Activated CD4-positive, alpha-beta T cell treated with anti-CD3 and anti-CD28 coated beads, Interleukin-2, amount 50 U/mL, for 24 hours (primary cell): ENCODE measurements at regions not wholly inside any gene's neighbourhood (a gene's known extent, or its start where the extent isn't known, plus 50 kb on each side); places are given as distances from the start of the nearest gene placed in this dataset.
"Not testable (repeated sequence)": the region's sequence is repeated elsewhere in the genome, so short reads cannot be mapped to it uniquely, and the experiment has no call there.

Experiments
- DNase-seq, 2 donors: peaks; one replicate each; pipeline ENCODE4 v3.0.0-alpha.2; 2020; ENCODE audit warnings: low read depth in 1 of 2, low spot score in 1 of 2

DNA sequence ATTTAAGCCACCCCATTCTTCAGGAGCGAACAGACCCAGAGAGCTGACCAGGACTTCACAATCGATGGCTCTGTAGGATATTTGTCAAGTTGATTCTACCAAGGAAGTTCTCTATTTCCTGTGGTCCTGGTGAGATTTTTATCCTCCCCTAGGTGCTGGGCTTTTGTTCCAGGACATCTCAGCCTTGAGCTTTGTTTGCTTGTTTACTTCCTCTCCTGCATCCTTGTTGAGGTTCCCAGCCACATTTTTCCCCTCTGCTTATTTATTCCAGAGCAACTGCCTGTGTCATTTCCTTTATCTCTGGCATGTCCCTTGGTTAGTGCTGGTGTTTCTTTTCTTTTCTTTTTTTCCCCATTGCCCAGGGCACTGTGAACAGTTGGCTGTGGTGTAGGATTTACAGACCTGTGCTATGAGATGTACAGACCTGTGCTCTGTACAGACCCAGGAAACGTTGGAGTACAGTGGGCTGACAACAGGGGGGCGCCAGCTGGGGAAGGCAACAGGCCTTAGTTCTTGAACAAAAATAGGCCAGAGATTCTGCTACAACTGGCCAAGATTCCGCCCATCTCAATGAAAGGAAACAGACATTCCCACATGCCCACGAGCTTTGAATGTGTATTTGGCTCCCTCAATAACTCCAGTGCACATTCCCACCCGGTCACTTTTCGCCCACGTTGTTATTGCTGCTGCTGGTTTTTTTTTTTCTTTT, 235.9 kb upstream of the DDI1 start:
- no peak for DNase-seq

GRCh38 chr11:103803062-103803461, 233.4 kb upstream of the DDI1 start:
- DNase-seq: no peak

DNA sequence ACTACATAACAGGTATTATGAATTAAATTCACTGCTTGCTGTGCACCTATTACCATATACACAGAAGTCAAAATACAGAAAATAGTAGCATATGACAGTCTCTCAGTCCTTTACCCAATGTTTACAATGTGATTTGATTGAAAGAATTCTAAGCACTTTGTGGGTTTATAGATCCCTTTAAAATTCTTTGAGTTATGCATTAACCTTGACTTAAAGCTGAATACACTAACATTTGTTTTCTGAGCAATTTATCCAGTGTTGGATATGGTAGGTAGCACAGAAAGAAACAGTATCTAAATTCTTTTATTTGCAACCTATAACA, 230.8 kb upstream of the DDI1 start:
- no peak for DNase-seq

DNA sequence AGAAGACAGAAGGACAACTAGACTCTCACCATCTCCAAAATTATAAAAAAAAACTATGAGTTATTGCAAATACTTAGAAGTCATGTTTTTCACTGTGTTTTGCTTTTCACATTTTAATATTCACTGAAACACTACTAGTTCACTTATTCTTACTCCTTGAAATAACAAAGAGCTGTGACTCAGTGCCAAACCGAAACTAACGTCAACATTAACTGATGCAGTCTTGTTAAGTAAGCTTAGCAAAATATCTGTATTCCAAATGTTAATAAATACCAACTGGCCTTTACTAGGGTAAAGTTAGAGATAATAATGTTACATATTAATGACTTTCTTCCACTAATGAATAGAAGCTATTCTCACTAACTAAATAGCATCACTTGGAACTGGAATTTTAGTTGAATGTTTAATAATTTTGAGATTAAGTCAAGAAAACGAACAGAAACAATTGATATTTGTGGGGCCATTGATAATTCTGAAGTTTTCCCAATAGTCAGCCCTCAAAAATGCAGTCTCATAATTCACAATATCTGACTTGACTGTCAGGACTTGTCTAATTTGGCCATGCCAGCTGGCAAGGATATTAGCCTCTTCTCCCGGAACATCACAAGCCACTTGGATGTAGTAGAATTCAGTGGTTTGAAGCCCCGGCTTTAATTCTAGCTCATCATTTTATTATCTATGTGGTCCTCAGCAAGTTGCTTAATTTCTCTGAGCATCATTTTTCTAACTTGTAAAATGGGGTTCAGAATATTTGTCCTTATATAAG, 230.1 kb upstream of the DDI1 start:
- DNase-seq: no peak

DNA sequence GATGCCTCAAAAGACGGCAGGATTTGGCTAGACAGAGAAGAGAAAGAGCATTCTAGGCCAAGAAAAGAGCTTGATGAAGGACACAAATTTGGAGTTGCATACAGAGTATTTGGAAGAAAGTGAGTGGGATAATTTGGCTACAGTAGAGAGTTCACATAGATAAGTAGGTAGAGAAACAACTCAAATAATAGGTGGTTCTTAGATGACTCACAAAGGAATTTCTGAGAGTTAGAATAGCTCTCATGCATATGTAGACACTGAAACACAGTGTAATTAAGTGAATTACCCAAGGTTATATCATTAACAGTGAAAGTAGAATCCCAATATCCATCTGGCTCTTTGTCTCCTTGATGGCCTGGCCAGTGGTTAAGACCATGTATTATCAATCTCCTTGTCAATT, 228.6 kb upstream of the DDI1 start:
- DNase-seq: no peak

- DNase-seq: no peak
Observed at GRCh38 chr11:103808252-103808651, 228.2 kb upstream of the DDI1 start.

DNA sequence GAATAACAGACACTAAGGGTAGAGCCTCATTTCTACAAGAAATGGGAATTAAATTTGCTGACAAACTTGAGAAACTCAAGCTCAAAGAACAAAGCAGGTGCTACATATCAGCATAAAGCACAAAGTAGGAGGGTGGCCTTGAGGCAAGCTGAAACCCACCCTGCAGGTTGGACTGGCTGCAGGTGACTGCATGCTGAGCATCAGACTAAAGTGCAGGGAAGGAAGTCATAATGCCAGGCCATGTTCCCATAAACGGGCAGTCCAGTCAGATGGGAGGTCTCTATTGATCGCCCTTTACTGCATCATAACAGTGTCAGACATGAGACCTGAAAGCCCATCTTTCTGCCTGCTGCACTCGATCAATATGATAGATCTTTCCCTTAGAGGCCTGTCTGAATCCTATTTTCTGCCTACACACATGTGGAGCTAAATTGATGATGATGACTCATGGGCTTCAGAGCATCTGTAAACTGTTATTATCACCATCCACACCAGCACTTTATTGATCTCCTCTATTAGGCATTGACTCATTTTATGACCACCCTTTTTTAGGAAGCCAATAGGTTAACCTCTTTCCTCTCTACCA, 224.5 kb upstream of the DDI1 start:
- no peak for DNase-seq

DNA sequence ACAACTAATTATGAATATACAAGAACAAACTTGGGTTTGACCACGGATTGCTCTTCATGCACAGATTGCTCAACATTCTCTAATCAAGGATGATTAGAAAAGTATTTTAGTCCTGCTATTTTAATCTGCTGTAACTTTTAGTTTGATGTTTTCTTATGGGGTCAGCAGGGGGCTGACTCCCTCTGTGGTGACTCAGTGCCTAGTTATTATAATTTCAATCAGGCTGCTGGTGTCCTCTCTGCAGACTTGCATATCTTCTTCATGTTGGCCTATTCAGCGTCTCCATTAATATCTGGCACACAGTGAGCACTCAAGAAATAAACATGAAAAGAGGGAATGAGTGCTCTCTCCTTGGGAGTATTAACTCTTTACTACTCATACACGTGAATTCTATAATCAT, 223.8 kb upstream of the DDI1 start:
- no peak for DNase-seq

DNA sequence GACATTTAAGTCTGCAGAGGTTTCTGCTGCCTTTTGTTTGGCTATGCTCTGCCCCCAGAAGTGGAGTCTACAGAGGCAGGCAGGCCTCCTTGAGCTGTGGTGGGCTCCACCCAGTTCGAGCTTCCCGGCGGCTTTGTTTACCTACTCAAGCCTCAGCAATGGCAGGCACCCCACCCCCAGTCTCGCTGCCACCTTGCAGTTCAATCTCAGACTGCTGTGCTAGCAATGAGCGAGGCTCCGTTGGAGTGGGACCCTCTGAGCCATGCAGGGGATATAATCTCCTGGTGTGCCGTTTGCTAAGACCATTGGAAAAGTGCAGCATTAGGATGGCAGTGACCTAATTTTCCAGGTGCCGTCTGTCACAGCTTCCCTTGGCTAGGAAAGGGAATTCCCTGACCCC, 216.1 kb upstream of the DDI1 start:
- not testable (repeated sequence) for DNase-seq

DNA sequence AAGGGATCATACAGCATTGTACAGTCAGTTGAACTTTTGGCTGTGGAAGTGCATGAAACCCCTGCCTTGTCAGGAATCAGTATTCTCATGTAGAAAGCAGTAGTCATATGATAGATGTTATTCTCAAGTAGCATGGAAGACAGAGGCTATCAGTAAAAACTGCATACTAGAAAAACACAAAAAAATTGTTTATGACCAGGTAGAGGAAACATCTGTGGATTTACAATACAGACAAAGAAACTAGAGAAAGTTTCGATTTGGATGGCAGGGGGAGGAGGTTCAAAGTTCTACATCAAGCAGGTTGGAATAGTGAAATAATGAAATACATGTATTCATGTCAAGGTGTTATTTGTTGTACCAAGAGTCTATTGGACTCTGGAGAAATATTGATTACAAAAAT, 212.3 kb upstream of the DDI1 start:
- DNase-seq: no peak

- no peak for DNase-seq
Observed at GRCh38 chr11:103825469-103825868, 211.0 kb upstream of the DDI1 start.

DNA sequence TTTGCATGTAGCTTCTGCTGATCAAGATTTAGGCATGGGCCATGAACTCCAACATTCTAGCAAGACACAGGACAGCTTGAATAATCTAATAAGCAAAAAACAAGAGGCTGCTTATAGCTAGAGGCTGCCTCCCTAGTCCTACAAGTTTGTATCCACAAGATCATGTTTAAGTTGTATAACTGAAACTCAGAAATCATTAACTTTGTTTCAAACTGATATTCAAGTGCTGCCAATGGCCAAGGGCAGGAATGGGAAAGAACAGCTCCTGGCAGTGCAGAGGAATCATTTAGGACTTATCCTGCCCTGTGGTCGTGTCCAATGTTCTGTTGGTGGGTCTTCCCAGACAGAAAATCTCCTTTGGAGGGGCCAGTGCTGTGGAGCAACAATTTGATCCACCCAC, 209.6 kb upstream of the DDI1 start:
- no peak for DNase-seq

DNA sequence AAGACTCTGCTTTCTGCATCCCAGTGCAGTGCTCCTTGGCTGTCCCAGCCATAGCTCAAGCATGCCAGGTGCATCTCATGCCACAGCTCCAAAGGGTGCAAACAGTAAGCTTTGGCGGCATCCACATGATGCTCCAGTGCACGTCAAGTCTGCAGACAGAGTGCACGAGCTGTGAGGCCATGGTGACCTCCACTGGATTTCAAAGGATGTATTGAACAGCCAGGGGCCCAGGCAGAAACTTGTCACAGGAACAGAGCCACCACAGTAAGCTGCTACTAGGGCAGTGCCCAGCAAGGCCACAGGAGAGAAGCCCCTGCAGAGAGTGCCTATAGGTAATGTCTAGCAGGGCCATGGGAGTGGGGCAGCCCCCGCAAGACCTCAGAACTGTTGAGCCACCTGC, 206.8 kb upstream of the DDI1 start:
- no peak for DNase-seq

DNA sequence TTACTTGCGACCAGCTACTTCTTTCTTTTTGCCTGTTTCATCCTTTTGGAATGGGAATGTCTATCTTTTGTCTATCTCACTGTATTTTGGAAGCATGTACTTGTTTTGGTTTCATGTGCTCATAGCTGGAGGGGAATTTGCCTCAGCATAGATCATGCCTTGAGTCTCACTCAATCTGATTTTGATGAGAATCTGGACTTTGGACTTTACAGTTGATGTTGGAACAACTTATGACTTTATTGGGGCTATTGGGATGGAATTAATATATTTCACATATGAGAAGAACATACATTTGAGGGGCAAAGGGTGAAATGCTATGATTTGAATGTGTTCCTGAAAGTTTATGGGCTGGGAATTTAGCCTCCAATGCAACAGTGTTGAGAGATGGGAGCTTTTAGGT, 206.2 kb upstream of the DDI1 start:
- no peak for DNase-seq

- no peak for DNase-seq
Observed at GRCh38 chr11:103832762-103833161, 203.7 kb upstream of the DDI1 start.

GRCh38 chr11:103842191-103842590, 194.2 kb upstream of the DDI1 start:
- DNase-seq: no peak

DNA sequence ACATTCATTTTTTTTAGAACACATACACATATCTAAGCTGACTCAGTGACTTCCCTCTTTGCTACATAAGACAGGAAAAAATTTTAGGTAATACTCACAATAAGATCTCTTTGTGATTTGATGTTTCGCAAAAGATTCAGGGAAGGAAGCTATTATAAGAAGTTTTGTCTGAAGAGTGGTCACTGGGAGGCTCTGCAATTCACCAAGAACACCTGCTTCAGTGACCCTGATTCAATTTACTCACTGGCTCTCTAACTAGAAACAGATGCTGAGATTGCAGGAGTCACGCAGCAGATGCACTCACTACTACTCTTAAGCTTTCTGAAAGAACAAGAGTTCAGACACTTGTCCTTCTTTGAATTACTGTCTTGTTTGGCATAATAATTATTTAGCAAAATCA, 193.6 kb upstream of the DDI1 start:
- DNase-seq: no peak

- DNase-seq: no peak
Observed at GRCh38 chr11:103844327-103845215, 191.9 kb upstream of the DDI1 start.

- DNase-seq: no peak
Observed at GRCh38 chr11:103845331-103845730, 191.1 kb upstream of the DDI1 start.

DNA sequence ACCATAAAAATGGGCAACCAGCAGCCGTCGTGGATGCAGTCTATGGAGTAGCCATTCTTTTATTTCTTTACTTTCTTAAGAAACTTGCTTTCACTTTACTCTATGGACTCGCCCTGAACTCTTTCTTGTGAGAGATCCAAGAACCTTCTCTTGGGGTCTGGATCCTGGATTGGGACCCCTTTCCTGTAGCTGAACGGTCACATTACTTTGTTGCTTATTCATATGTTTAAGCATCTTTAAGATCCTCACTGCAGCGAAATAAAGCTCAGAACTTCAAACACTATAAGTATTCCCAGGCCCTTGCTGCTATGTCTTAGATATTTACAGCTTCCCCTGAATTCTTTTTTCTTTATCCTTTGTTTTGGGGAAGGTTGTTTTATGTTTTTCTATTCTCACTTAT, 187.8 kb upstream of the DDI1 start:
- no peak for DNase-seq

GRCh38 chr11:103849366-103849765, 187.1 kb upstream of the DDI1 start:
- DNase-seq: no peak
